ENCODE measurements at regions not wholly inside any gene's neighbourhood (a gene's known extent, or its start where the extent isn't known, plus 50 kb on each side); places are given as distances from the start of the nearest gene placed in this dataset.

GRCh38 chr16:55015181-55015913 is 84.7 kb downstream of the IRX5 start:
- TF ChIP-seq CTCF (IDR thresholded peaks at IDR 0.05; ENCODE audit: poor library complexity) (no peak), EZH2 (IDR thresholded peaks at IDR 0.05; ENCODE audit: borderline replicate concordance) (no peak)
